ENCODE measurements at regions not wholly inside any gene's neighbourhood (a gene's known extent, or its start where the extent isn't known, plus 50 kb on each side); places are given as distances from the start of the nearest gene placed in this dataset.

- H3K27me3 ChIP-seq (replicated peaks; ENCODE audit: insufficient read depth) = no peaks in the 10 kb centered on the region
- H3K4me1 ChIP-seq (ENCODE audit: control insufficient read depth in 1 of 2, low read depth in 2 of 2) = no peaks in the 10 kb centered on the region
- ATAC-seq (ENCODE audit: insufficient number of reproducible peaks, low FRiP score, low read depth) = no peak
- no peak overlapping the region for H3K4me3 ChIP-seq
- no peaks in the 10 kb centered on the region for H3K9me3 ChIP-seq
- no peak for TF ChIP-seq CTCF (IDR thresholded peaks at IDR 0.05)
- H3K36me3 ChIP-seq = no peaks in the 10 kb centered on the region
- H3K27ac ChIP-seq = no peak overlapping the region
- no peak for DNase-seq (ENCODE audit: low spot score)
These were observed 50.9 kb upstream of the PDE1A start for GRCh38 chr2:182477774-182478173.

GRCh38 chr2:182481676-182482075 is 54.8 kb upstream of the PDE1A start:
- H3K9me3 ChIP-seq = no peaks in the 10 kb centered on the region
- TF ChIP-seq CTCF (IDR thresholded peaks at IDR 0.05) = no peak
- H3K27me3 ChIP-seq (replicated peaks; ENCODE audit: insufficient read depth) = no peaks in the 10 kb centered on the region
- H3K4me3 ChIP-seq = no peak overlapping the region
- H3K36me3 ChIP-seq = no peaks in the 10 kb centered on the region
- ATAC-seq (ENCODE audit: insufficient number of reproducible peaks, low FRiP score, low read depth) (no peak), DNase-seq (ENCODE audit: low spot score) (no peak)
- H3K4me1 ChIP-seq (ENCODE audit: control insufficient read depth in 1 of 2, low read depth in 2 of 2) = no peaks in the 10 kb centered on the region
- H3K27ac ChIP-seq = no peak overlapping the region

- H3K9me3 ChIP-seq = no peaks in the 10 kb centered on the region
- ATAC-seq (ENCODE audit: insufficient number of reproducible peaks, low FRiP score, low read depth) (no peak), DNase-seq (ENCODE audit: low spot score) (no peak)
- TF ChIP-seq CTCF (IDR thresholded peaks at IDR 0.05) = no peak
- H3K4me1 ChIP-seq (ENCODE audit: control insufficient read depth in 1 of 2, low read depth in 2 of 2) = no peaks in the 10 kb centered on the region
- no peak overlapping the region for H3K27ac ChIP-seq
- no peak overlapping the region for H3K4me3 ChIP-seq
- H3K27me3 ChIP-seq (replicated peaks; ENCODE audit: insufficient read depth) = no peaks in the 10 kb centered on the region
- H3K36me3 ChIP-seq = no peaks in the 10 kb centered on the region
These were observed 55.7 kb upstream of the PDE1A start for GRCh38 chr2:182482511-182482910.

GRCh38 chr2:182496596-182496995 is 69.8 kb upstream of the PDE1A start:
- no peak for DNase-seq (ENCODE audit: low spot score)
- Histone ChIP-seq H3K4me1 (ENCODE audit: control insufficient read depth in 1 of 2, low read depth in 2 of 2) (no peaks in the 10 kb centered on the region), H3K36me3 (no peaks in the 10 kb centered on the region), H3K4me3 (no peak overlapping the region), H3K27me3 (replicated peaks; ENCODE audit: insufficient read depth) (no peaks in the 10 kb centered on the region), H3K9me3 (no peaks in the 10 kb centered on the region), H3K27ac (no peak overlapping the region)
- no peak for TF ChIP-seq CTCF (IDR thresholded peaks at IDR 0.05)
- ATAC-seq (ENCODE audit: insufficient number of reproducible peaks, low FRiP score, low read depth) = no peak

GRCh38 chr2:182499706-182500470 is 73.1 kb upstream of the PDE1A start:
- H3K27me3 ChIP-seq (replicated peaks; ENCODE audit: insufficient read depth) = no peaks in the 10 kb centered on the region
- H3K27ac ChIP-seq = no peak overlapping the region
- no peak for ATAC-seq (ENCODE audit: insufficient number of reproducible peaks, low FRiP score, low read depth)
- no peak overlapping the region for H3K4me3 ChIP-seq
- H3K4me1 ChIP-seq (ENCODE audit: control insufficient read depth in 1 of 2, low read depth in 2 of 2) = no peaks in the 10 kb centered on the region
- H3K9me3 ChIP-seq = no peaks in the 10 kb centered on the region
- TF ChIP-seq CTCF (IDR thresholded peaks at IDR 0.05) = no peak
- H3K36me3 ChIP-seq = no peaks in the 10 kb centered on the region
- DNase-seq (ENCODE audit: low spot score) = no peak

Data from thoracic aorta (tissue), 2 donors.